Naive thymus-derived CD4-positive, alpha-beta T cell (primary cell): ENCODE measurements at regions not wholly inside any gene's neighbourhood (a gene's known extent, or its start where the extent isn't known, plus 50 kb on each side); places are given as distances from the start of the nearest gene placed in this dataset.
"Not testable (repeated sequence)": the region's sequence is repeated elsewhere in the genome, so short reads cannot be mapped to it uniquely, and the experiment has no call there.

Experiments used
- ATAC-seq: fragments of 150-1000 bp; cut with Tn5 transposase; 2 replicates; pipeline ENCODE4 v1.10.0; 2021; ENCODE audit warnings: mild to moderate bottlenecking, moderate library complexity
- CTCF ChIA-PET: fragments of 350-600 bp; sonication (Branson Sonifier 250); formaldehyde crosslinking; loops from one replicate; lab custom pipeline; 2021; ENCODE audit warnings: antibody characterized with exemption; lab: Charles Lee
- POLR2A ChIA-PET: fragments of 350-600 bp; sonication (Branson Sonifier 250); formaldehyde crosslinking; loops from one replicate; lab custom pipeline; 2021; ENCODE audit warnings: antibody characterized with exemption, inconsistent platforms; lab: Charles Lee
- DNase-seq, 9 donors: peaks; one replicate each; pipeline versions ENCODE4 v3.0.0 to v3.0.0-alpha.2; 2020 to 2022; ENCODE audit warnings: mixed read lengths in 1 of 9
- H3K27ac ChIP-seq: one replicate; pipeline ENCODE4 v1.7.0; 2013; ENCODE audit warnings: mild to moderate bottlenecking, low read depth, low read length, moderate library complexity
- H3K27me3 ChIP-seq, 2 donors: one replicate each; pipeline ENCODE4 v1.7.0; 2013; ENCODE audit warnings: low read length in 2 of 2, mild to moderate bottlenecking in 2 of 2, moderate library complexity in 2 of 2; ENCODE audit not compliant: control insufficient read depth in 2 of 2, insufficient read depth in 2 of 2
- H3K36me3 ChIP-seq, 3 experiments: 1 replicate in 2 of 3; 2 replicates in 1 of 3; pipeline ENCODE4 v1.7.0; 2013; ENCODE audit warnings: low read length in 3 of 3, mild to moderate bottlenecking in 3 of 3, moderate library complexity in 1 of 3; ENCODE audit not compliant: insufficient read depth in 3 of 3, control insufficient read depth in 2 of 3
- H3K4me1 ChIP-seq, 2 donors: one replicate each; pipeline ENCODE4 v1.7.0; 2013; ENCODE audit warnings: low read length in 2 of 2, mild to moderate bottlenecking in 2 of 2, moderate library complexity in 1 of 2; ENCODE audit not compliant: control insufficient read depth in 2 of 2, insufficient read depth in 2 of 2
- H3K4me3 ChIP-seq: 2 replicates; pipeline ENCODE4 v1.7.0; 2013; ENCODE audit warnings: mild to moderate bottlenecking, low read length
- H3K9me3 ChIP-seq, 3 experiments: 1 replicate in 2 of 3; 2 replicates in 1 of 3; pipeline ENCODE4 v1.7.0; 2013; ENCODE audit warnings: low read length in 3 of 3; ENCODE audit not compliant: control insufficient read depth in 2 of 3
- H3K27ac Mint-ChIP-seq, 9 donors: one replicate each; pipeline ENCODE4 v1.8.0; 2020 to 2022; ENCODE audit warnings: mixed read lengths in 9 of 9, mild to moderate bottlenecking in 8 of 9, moderate library complexity in 5 of 9, inconsistent platforms in 2 of 9
- H3K27me3 Mint-ChIP-seq, 5 donors: one replicate each; pipeline ENCODE4 v1.8.0; 2021 to 2022; ENCODE audit warnings: mixed read lengths in 5 of 5, mild to moderate bottlenecking in 1 of 5
- H3K36me3 Mint-ChIP-seq, 5 donors: one replicate each; pipeline ENCODE4 v1.8.0; 2020 to 2022; ENCODE audit warnings: mixed read lengths in 5 of 5, mild to moderate bottlenecking in 3 of 5, inconsistent platforms in 1 of 5
- H3K4me1 Mint-ChIP-seq, 7 donors: one replicate each; pipeline ENCODE4 v1.8.0; 2020 to 2022; ENCODE audit warnings: mixed read lengths in 7 of 7, mild to moderate bottlenecking in 3 of 7, inconsistent platforms in 1 of 7
- H3K4me3 Mint-ChIP-seq, 10 donors: one replicate each; pipeline ENCODE4 v1.8.0; 2020 to 2022; ENCODE audit warnings: mild to moderate bottlenecking in 10 of 10, mixed read lengths in 10 of 10, moderate library complexity in 6 of 10, inconsistent platforms in 2 of 10
- H3K9me3 Mint-ChIP-seq, 11 donors: one replicate each; pipeline ENCODE4 v1.8.0; 2020 to 2022; ENCODE audit warnings: mixed read lengths in 11 of 11, mild to moderate bottlenecking in 4 of 11, inconsistent platforms in 1 of 11, moderate library complexity in 1 of 11
- intact Hi-C, 2 donors: fragments of 100-400 bp; cut with micrococcal nuclease; formaldehyde crosslinking; loops; one replicate each; pipeline ENCODE4 v1.15.1; 2023

- H3K36me3 ChIP-seq, H3K4me3 ChIP-seq, H3K27ac ChIP-seq, H3K27me3 Mint-ChIP-seq, ATAC-seq, H3K27me3 ChIP-seq, H3K9me3 Mint-ChIP-seq, H3K36me3 Mint-ChIP-seq, intact Hi-C loops, POLR2A ChIA-PET, CTCF ChIA-PET, H3K9me3 ChIP-seq, H3K4me1 Mint-ChIP-seq, H3K4me1 ChIP-seq, DNase-seq, H3K4me3 Mint-ChIP-seq, H3K27ac Mint-ChIP-seq: not testable (repeated sequence)
These were observed 304.6 kb downstream of the PCDH7 start for GRCh38 chr4:31024781-31025180.

- Mint-ChIP-seq H3K27me3 (no peaks in the 10 kb centered on the region), H3K4me1 (no peaks in the 10 kb centered on the region), H3K9me3 (peaks cover 0 to 8% (median 3%) of the 10 kb centered on the region in 11 donors), H3K4me3 (no peak overlapping the region), H3K27ac (no peak overlapping the region), H3K36me3 (no peaks in the 10 kb centered on the region)
- no peaks in the 10 kb centered on the region for H3K36me3 ChIP-seq
- DNase-seq, result no peak
- H3K27ac ChIP-seq, result no peak overlapping the region
- ATAC-seq, result no peak
- no peak overlapping the region for H3K4me3 ChIP-seq
- no peaks in the 10 kb centered on the region for H3K27me3 ChIP-seq
- H3K4me1 ChIP-seq, result no peaks in the 10 kb centered on the region
- POLR2A ChIA-PET, result no interaction called here
- no peaks in the 10 kb centered on the region for H3K9me3 ChIP-seq
- CTCF ChIA-PET, result no interaction called here
- intact Hi-C loops, result no loop called here
These were observed 306.1 kb downstream of the PCDH7 start for GRCh38 chr4:31026256-31026655.

- Mint-ChIP-seq H3K9me3 (peaks cover 0 to 12% (median 4%) of the 10 kb centered on the region in 11 donors), H3K27me3 (no peaks in the 10 kb centered on the region), H3K4me1 (no peaks in the 10 kb centered on the region), H3K4me3 (no peak overlapping the region), H3K36me3 (no peaks in the 10 kb centered on the region), H3K27ac (no peak overlapping the region)
- no peak overlapping the region for H3K4me3 ChIP-seq
- ATAC-seq (no peak), DNase-seq (no peak)
- ChIA-PET CTCF (no interaction called here), POLR2A (no interaction called here)
- no peaks in the 10 kb centered on the region for H3K36me3 ChIP-seq
- no peak overlapping the region for H3K27ac ChIP-seq
- no peaks in the 10 kb centered on the region for H3K9me3 ChIP-seq
- intact Hi-C loops, result no loop called here
- H3K4me1 ChIP-seq, result no peaks in the 10 kb centered on the region
- no peaks in the 10 kb centered on the region for H3K27me3 ChIP-seq
These were observed 314.4 kb downstream of the PCDH7 start for GRCh38 chr4:31034550-31034949.

GRCh38 chr4:31035761-31036160, 315.6 kb downstream of the PCDH7 start:
- Histone ChIP-seq H3K9me3 (no peaks in the 10 kb centered on the region), H3K4me3 (no peak overlapping the region), H3K4me1 (no peaks in the 10 kb centered on the region), H3K27ac (no peak overlapping the region), H3K27me3 (no peaks in the 10 kb centered on the region), H3K36me3 (no peaks in the 10 kb centered on the region)
- H3K27me3 Mint-ChIP-seq, result no peaks in the 10 kb centered on the region
- DNase-seq, result no peak
- ChIA-PET CTCF (no interaction called here), POLR2A (no interaction called here)
- H3K9me3 Mint-ChIP-seq, result peaks cover 0 to 13% (median 4%) of the 10 kb centered on the region in 11 donors
- no peak overlapping the region for H3K4me3 Mint-ChIP-seq
- no peak for ATAC-seq
- H3K27ac Mint-ChIP-seq, result no peak overlapping the region
- no peaks in the 10 kb centered on the region for H3K4me1 Mint-ChIP-seq
- intact Hi-C loops, result no loop called here
- no peaks in the 10 kb centered on the region for H3K36me3 Mint-ChIP-seq

GRCh38 chr4:31037703-31038102, 317.5 kb downstream of the PCDH7 start:
- ChIA-PET POLR2A (no interaction called here), CTCF (no interaction called here)
- DNase-seq (no peak), ATAC-seq (no peak)
- no peaks in the 10 kb centered on the region for H3K27me3 ChIP-seq
- Mint-ChIP-seq H3K4me3 (no peak overlapping the region), H3K9me3 (peaks cover 0 to 20% (median 4%) of the 10 kb centered on the region in 11 donors), H3K27me3 (no peaks in the 10 kb centered on the region), H3K27ac (no peak overlapping the region), H3K4me1 (no peaks in the 10 kb centered on the region), H3K36me3 (no peaks in the 10 kb centered on the region)
- no peak overlapping the region for H3K27ac ChIP-seq
- H3K4me3 ChIP-seq, result no peak overlapping the region
- no peaks in the 10 kb centered on the region for H3K4me1 ChIP-seq
- H3K36me3 ChIP-seq, result no peaks in the 10 kb centered on the region
- intact Hi-C loops, result no loop called here
- no peaks in the 10 kb centered on the region for H3K9me3 ChIP-seq

GRCh38 chr4:31039382-31039781, 319.2 kb downstream of the PCDH7 start:
- Mint-ChIP-seq H3K4me3 (no peak overlapping the region), H3K4me1 (no peaks in the 10 kb centered on the region), H3K27ac (no peak overlapping the region), H3K36me3 (no peaks in the 10 kb centered on the region), H3K9me3 (peaks cover 0 to 14% (median 2%) of the 10 kb centered on the region in 11 donors), H3K27me3 (no peaks in the 10 kb centered on the region)
- POLR2A ChIA-PET, result no interaction called here
- Histone ChIP-seq H3K4me3 (no peak overlapping the region), H3K27me3 (no peaks in the 10 kb centered on the region), H3K27ac (no peak overlapping the region), H3K4me1 (no peaks in the 10 kb centered on the region), H3K36me3 (no peaks in the 10 kb centered on the region), H3K9me3 (no peaks in the 10 kb centered on the region)
- DNase-seq (no peak), ATAC-seq (no peak)
- CTCF ChIA-PET, result no interaction called here
- intact Hi-C loops, result no loop called here

- ATAC-seq (no peak), DNase-seq (no peak)
- H3K36me3 ChIP-seq, result no peaks in the 10 kb centered on the region
- no peaks in the 10 kb centered on the region for H3K4me1 Mint-ChIP-seq
- ChIA-PET POLR2A (no interaction called here), CTCF (no interaction called here)
- H3K9me3 Mint-ChIP-seq, result peaks cover 0 to 11% (median 2%) of the 10 kb centered on the region in 11 donors
- H3K27ac ChIP-seq, result no peak overlapping the region
- no peaks in the 10 kb centered on the region for H3K4me1 ChIP-seq
- intact Hi-C loops, result no loop called here
- no peaks in the 10 kb centered on the region for H3K27me3 ChIP-seq
- no peaks in the 10 kb centered on the region for H3K9me3 ChIP-seq
- H3K36me3 Mint-ChIP-seq, result no peaks in the 10 kb centered on the region
- no peaks in the 10 kb centered on the region for H3K27me3 Mint-ChIP-seq
- H3K27ac Mint-ChIP-seq, result no peak overlapping the region
- no peak overlapping the region for H3K4me3 Mint-ChIP-seq
- no peak overlapping the region for H3K4me3 ChIP-seq
These were observed 319.9 kb downstream of the PCDH7 start for GRCh38 chr4:31040106-31040505.
